ENCODE measurements at regions not wholly inside any gene's neighbourhood (a gene's known extent, or its start where the extent isn't known, plus 50 kb on each side); places are given as distances from the start of the nearest gene placed in this dataset.

GRCh38 chr16:73262931-73263330, 215.0 kb upstream of the ZFHX3 start:
- TF ChIP-seq SUZ12 (IDR thresholded peaks at IDR 0.05) = no peak
- no peak for TF ChIP-seq FOXM1 (IDR thresholded peaks at IDR 0.05; ENCODE audit: borderline replicate concordance)
- no peak for TF ChIP-seq SP1 (IDR thresholded peaks at IDR 0.05)
- no peak for TF ChIP-seq FOXA1 (IDR thresholded peaks at IDR 0.05)
- TF ChIP-seq ZNF384 (IDR thresholded peaks at IDR 0.05) = no peak
- TF ChIP-seq CTBP1 (IDR thresholded peaks at IDR 0.05; ENCODE audit: borderline replicate concordance) = no peak
- TF ChIP-seq ELF4 (IDR thresholded peaks at IDR 0.05) = no peak
- no peak for TF ChIP-seq PKNOX1 (IDR thresholded peaks at IDR 0.05)
- no peak for TF ChIP-seq NFRKB (IDR thresholded peaks at IDR 0.05)

All from HEK293T (cell line).